GM12878 (cell line): ENCODE measurements at regions not wholly inside any gene's neighbourhood (a gene's known extent, or its start where the extent isn't known, plus 50 kb on each side); places are given as distances from the start of the nearest gene placed in this dataset.

Source experiments
- ATAC-seq: fragments of 200-7000 bp; cut with Tn5 transposase; 3 replicates; pipeline ENCODE4 v1.9.1; 2020; ENCODE audit warnings: mild to moderate bottlenecking, moderate library complexity
- BruUV-seq: library from RNA; stranded (reverse); fragments of 400-500 nt; replicated peaks from 2 replicates; lab custom pipeline; 2021; lab: Mats Ljungman, UMichigan
- CTCF ChIA-PET: fragments of 300-600 bp; sonication (Branson Sonifier 250); formaldehyde crosslinking; extraction: SDS; loops from one replicate; lab custom pipeline; 2021; ENCODE audit warnings: inconsistent platforms; lab: Yijun Ruan, JAX
- POLR2A ChIA-PET: fragments of 350-600 bp; formaldehyde crosslinking; extraction: SDS; loops from one replicate; lab custom pipeline; 2021; ENCODE audit warnings: inconsistent platforms; lab: Charles Lee
- RAD21 ChIA-PET: fragments of 300-600 bp; sonication (Branson Sonifier 250); formaldehyde crosslinking; loops from one replicate; lab custom pipeline; 2023; ENCODE audit warnings: antibody characterized with exemption; ENCODE audit not compliant: unreplicated experiment; lab: Charles Lee
- SMC1A ChIA-PET: fragments of 300-600 bp; sonication (Branson Sonifier 250); formaldehyde crosslinking; loops from one replicate; lab custom pipeline; 2023; ENCODE audit not compliant: unreplicated experiment, uncharacterized antibody; lab: Charles Lee
- DNase-seq: peaks from one replicate; pipeline ENCODE4 v3.0.0-alpha.2; 2011; ENCODE audit warnings: low read depth, low spot score
- FAIRE-seq: peaks from 3 replicates; lab custom pipeline; 2011; peaks lifted over from hg19 to GRCh38; lab: Jason Lieb, UNC
- H2AFZ ChIP-seq: 2 replicates; pipeline ENCODE4 v1.6.0; 2011; ENCODE audit warnings: low read depth, low read length, control low read depth; ENCODE audit not compliant: control insufficient read depth
- H3K27ac ChIP-seq: 2 replicates; pipeline ENCODE4 v1.5.1; 2011; ENCODE audit warnings: control low read depth; ENCODE audit not compliant: control insufficient read depth, insufficient read depth
- H3K27me3 ChIP-seq, 2 experiments: replicated peaks in 1 of 2; 2 replicates each; pipeline versions ENCODE4 v1.6.0 to v1.6.1; 2011; ENCODE audit warnings: low read length in 1 of 2; ENCODE audit not compliant: control insufficient read depth in 2 of 2, insufficient read depth in 2 of 2
- H3K36me3 ChIP-seq, 2 experiments: 2 replicates each; pipeline ENCODE4 v1.5.1; 2011; ENCODE audit warnings: low read length in 1 of 2; ENCODE audit not compliant: control insufficient read depth in 2 of 2, insufficient read depth in 2 of 2
- H3K4me1 ChIP-seq: 2 replicates; pipeline ENCODE4 v1.6.1; 2011; ENCODE audit warnings: mild to moderate bottlenecking, low read length, moderate library complexity, mixed read lengths; ENCODE audit not compliant: control insufficient read depth, insufficient read depth
- H3K4me2 ChIP-seq: 2 replicates; pipeline ENCODE4 v1.6.0; 2011; ENCODE audit warnings: control low read depth; ENCODE audit not compliant: control insufficient read depth, insufficient read depth
- H3K4me3 ChIP-seq: fragments of 200-600 bp; sonication (generic); 2 replicates; pipeline ENCODE4 v1.5.1; 2016
- H3K79me2 ChIP-seq: 2 replicates; pipeline ENCODE4 v1.6.0; 2011; ENCODE audit warnings: low read length; ENCODE audit not compliant: control insufficient read depth, insufficient read depth
- H3K9ac ChIP-seq: 2 replicates; pipeline ENCODE4 v1.8.0; 2011; ENCODE audit warnings: low read length, control low read depth, mixed read lengths; ENCODE audit not compliant: control insufficient read depth, insufficient read depth
- H3K9me3 ChIP-seq: replicated peaks from 3 replicates; pipeline ENCODE4 v1.5.1; 2011; ENCODE audit warnings: mild to moderate bottlenecking, low read length; ENCODE audit not compliant: control insufficient read depth, insufficient read depth
- H4K20me1 ChIP-seq: 2 replicates; pipeline ENCODE4 v1.6.0; 2011; ENCODE audit not compliant: control insufficient read depth, insufficient read depth
- ATF7 ChIP-seq: fragments of 450-650 bp; IDR thresholded peaks from 2 replicates; pipeline ENCODE4 v1.6.1; 2016; ENCODE audit warnings: low read depth, mild to moderate bottlenecking
- BRCA1 ChIP-seq: IDR thresholded peaks from 2 replicates; pipeline ENCODE4 v1.6.1; 2011; ENCODE audit warnings: low read depth, low read length, improper control_type of control experiment
- JUNB ChIP-seq: IDR thresholded peaks from 2 replicates; pipeline ENCODE4 v1.6.1; 2016; ENCODE audit warnings: antibody characterized with exemption, mild to moderate bottlenecking
- PML ChIP-seq: IDR thresholded peaks from 2 replicates; pipeline ENCODE4 v1.6.1; 2012; ENCODE audit warnings: low read length, inconsistent platforms
- RUNX3 ChIP-seq: IDR thresholded peaks from 2 replicates; pipeline ENCODE4 v1.6.1; 2012; ENCODE audit warnings: low read length, inconsistent platforms
- TBL1XR1 ChIP-seq: IDR thresholded peaks from 2 replicates; pipeline ENCODE4 v1.6.1; 2012; ENCODE audit warnings: low read depth, low read length, improper control_type of control experiment
- ZNF217 ChIP-seq: fragments of 450-650 bp; IDR thresholded peaks from 2 replicates; pipeline ENCODE4 v1.6.1; 2017; ENCODE audit warnings: antibody characterized with exemption, mild to moderate bottlenecking
- WGBS: methylation state at CpG from one replicate; pipeline ENCODE4 v1.1.6; 2016; ENCODE audit warnings: low lambda C conversion rate; ENCODE audit not compliant: insufficient replicate concordance, insufficient coverage; ENCODE audit errors: missing lambda C conversion rate; 5-methylcytosine and 5-hydroxymethylcytosine counted together
- in situ Hi-C: fragments of 300-500 bp; cut with MboI; formaldehyde crosslinking; loops from 9 replicates; pipeline ENCODE4 v1.14.3; 2018; ENCODE audit warnings: mixed read lengths
- intact Hi-C: fragments of 100-400 bp; cut with micrococcal nuclease; formaldehyde crosslinking; loops from one replicate; pipeline ENCODE4 v1.14.2; 2022; ENCODE audit not compliant: unreplicated experiment
- TF ChIP-seq, protein P1 (sequence below): IDR thresholded peaks from 2 replicates; pipeline ENCODE4 v1.6.1; 2011; ENCODE audit warnings: low read depth, low read length, improper control_type of control experiment, borderline replicate concordance

- no peak overlapping the region for H3K4me2 ChIP-seq
- RAD21 ChIA-PET: no interaction called here
- FAIRE-seq: no peak
- POLR2A ChIA-PET: interaction anchor here (0.6 kb wide), 1 partner anchor 136 kb away, joined by 3 read pairs; no protein-coding TSS in a partner anchor
- intact Hi-C loops: no loop called here
- CTCF ChIA-PET: no interaction called here
- H2AFZ ChIP-seq: no peak overlapping the region
- in situ Hi-C loops: no loop called here
- H4K20me1 ChIP-seq: no peaks in the 10 kb centered on the region
- ATAC-seq: peak; percentile 58; the same call in 2 of the 3 replicates
- H3K36me3 ChIP-seq: no peaks in the 10 kb centered on the region
- BruUV-seq: no TSS peak
- no peaks in the 10 kb centered on the region for H3K79me2 ChIP-seq
- no peaks in the 10 kb centered on the region for H3K4me1 ChIP-seq
- DNase-seq: no peak
- SMC1A ChIA-PET: no interaction called here
- no peak overlapping the region for H3K27ac ChIP-seq
- H3K9ac ChIP-seq: no peak overlapping the region
- TF ChIP-seq, protein P1, sequence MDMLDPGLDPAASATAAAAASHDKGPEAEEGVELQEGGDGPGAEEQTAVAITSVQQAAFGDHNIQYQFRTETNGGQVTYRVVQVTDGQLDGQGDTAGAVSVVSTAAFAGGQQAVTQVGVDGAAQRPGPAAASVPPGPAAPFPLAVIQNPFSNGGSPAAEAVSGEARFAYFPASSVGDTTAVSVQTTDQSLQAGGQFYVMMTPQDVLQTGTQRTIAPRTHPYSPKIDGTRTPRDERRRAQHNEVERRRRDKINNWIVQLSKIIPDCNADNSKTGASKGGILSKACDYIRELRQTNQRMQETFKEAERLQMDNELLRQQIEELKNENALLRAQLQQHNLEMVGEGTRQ: no peak
- TF ChIP-seq ZNF217 (no peak), TBL1XR1 (no peak), ATF7 (0 out of 2 replicates have a peak, but pooled peaks have one; percentile 23), RUNX3 (0 out of 2 replicates have a peak, but pooled peaks have one; percentile 33), BRCA1 (no peak)
- TF ChIP-seq, all 136 proteins: peak for 2
- H3K9me3 ChIP-seq: no peaks in the 10 kb centered on the region
- no peak overlapping the region for H3K4me3 ChIP-seq
- no peaks in the 10 kb centered on the region for H3K27me3 ChIP-seq
- WGBS: 0% methylated on average over 2 of the region's 2 CpGs
Observed at GRCh38 chr16:76204249-76204648, 73.0 kb upstream of the CNTNAP4 start.

GRCh38 chr16:76207270-76207669 is 69.9 kb upstream of the CNTNAP4 start:
- H3K27me3 ChIP-seq: no peaks in the 10 kb centered on the region
- ChIA-PET RAD21 (no interaction called here), POLR2A (interaction anchor here (1.2 kb wide), 1 partner anchor 11 kb away, joined by 4 read pairs; no protein-coding TSS in a partner anchor), SMC1A (interaction anchor here (0.5 to 0.6 kb wide), 2 partner anchors 8 to 42 kb away, joined by 3 read pairs; no protein-coding TSS in a partner anchor), CTCF (no interaction called here)
- BruUV-seq: no TSS peak
- no peak for DNase-seq
- no peak for TF ChIP-seq PML
- TF ChIP-seq JUNB: 0 out of 2 replicates have a peak, but pooled peaks have one; percentile 35
- H3K79me2 ChIP-seq: no peaks in the 10 kb centered on the region
- intact Hi-C loops (no loop called here), in situ Hi-C loops (no loop called here)
- H3K36me3 ChIP-seq: no peaks in the 10 kb centered on the region
- no peak overlapping the region for H3K4me3 ChIP-seq
- H2AFZ ChIP-seq: no peak overlapping the region
- no peaks in the 10 kb centered on the region for H3K4me1 ChIP-seq
- FAIRE-seq: no peak
- H3K4me2 ChIP-seq: no peak overlapping the region
- 33% methylated on average over 3 of the region's 3 CpGs for WGBS
- no peaks in the 10 kb centered on the region for H4K20me1 ChIP-seq
- ATAC-seq: 0 out of 3 replicates have a peak, but pooled peaks have one; percentile 25
- no peak overlapping the region for H3K27ac ChIP-seq
- H3K9me3 ChIP-seq: no peaks in the 10 kb centered on the region
- H3K9ac ChIP-seq: no peak overlapping the region
